ENCODE measurements at regions not wholly inside any gene's neighbourhood (a gene's known extent, or its start where the extent isn't known, plus 50 kb on each side); places are given as distances from the start of the nearest gene placed in this dataset.
"Not testable (repeated sequence)": the region's sequence is repeated elsewhere in the genome, so short reads cannot be mapped to it uniquely, and the experiment has no call there.

GRCh38 chr2:16202266-16203020 lies 262.1 kb downstream of the MYCN start:
- H3K9me3 Mint-ChIP-seq, result peaks cover 0 to 5% (median 0%) of the 10 kb centered on the region in 6 donors
- H3K36me3 Mint-ChIP-seq, result no peaks in the 10 kb centered on the region
- no peaks in the 10 kb centered on the region for H3K4me1 Mint-ChIP-seq
- H3K27ac Mint-ChIP-seq, result no peak overlapping the region
- DNase-seq, result no peak
- H3K4me3 Mint-ChIP-seq, result no peak overlapping the region
- peaks cover 4 to 8% (median 5%) of the 10 kb centered on the region in 3 donors for H3K27me3 Mint-ChIP-seq (ENCODE audit: low read depth in 3 of 3)

- Mint-ChIP-seq H3K9me3 (peaks cover 0 to 2% (median 0%) of the 10 kb centered on the region in 6 donors), H3K27me3 (ENCODE audit: low read depth in 3 of 3) (peaks cover 4 to 8% (median 5%) of the 10 kb centered on the region in 3 donors), H3K36me3 (no peaks in the 10 kb centered on the region), H3K4me1 (no peaks in the 10 kb centered on the region), H3K4me3 (no peak overlapping the region), H3K27ac (no peak overlapping the region)
- DNase-seq, result no peak
Observed at GRCh38 chr2:16201848-16202247, 261.5 kb downstream of the MYCN start.

GRCh38 chr2:16200554-16201193 lies 260.3 kb downstream of the MYCN start:
- no peaks in the 10 kb centered on the region for H3K9me3 Mint-ChIP-seq
- H3K27ac Mint-ChIP-seq, result no peak overlapping the region
- H3K4me1 Mint-ChIP-seq, result no peaks in the 10 kb centered on the region
- no peak overlapping the region for H3K4me3 Mint-ChIP-seq
- no peak for DNase-seq
- H3K27me3 Mint-ChIP-seq (ENCODE audit: low read depth in 3 of 3), result peaks cover 4 to 8% (median 5%) of the 10 kb centered on the region in 3 donors
- no peaks in the 10 kb centered on the region for H3K36me3 Mint-ChIP-seq

- DNase-seq, result no peak
- Mint-ChIP-seq H3K4me1 (no peaks in the 10 kb centered on the region), H3K9me3 (no peaks in the 10 kb centered on the region), H3K36me3 (no peaks in the 10 kb centered on the region), H3K4me3 (no peak overlapping the region), H3K27ac (no peak overlapping the region), H3K27me3 (ENCODE audit: low read depth in 3 of 3) (peaks cover 4 to 8% (median 5%) of the 10 kb centered on the region in 3 donors)
Observed at GRCh38 chr2:16199882-16200553, 259.7 kb downstream of the MYCN start.

- H3K4me1 Mint-ChIP-seq; H3K36me3 Mint-ChIP-seq; H3K27ac Mint-ChIP-seq; H3K4me3 Mint-ChIP-seq; H3K27me3 Mint-ChIP-seq (ENCODE audit: low read depth in 3 of 3); H3K9me3 Mint-ChIP-seq; DNase-seq: not testable (repeated sequence)
Observed at GRCh38 chr2:16199241-16199640, 258.9 kb downstream of the MYCN start.

GRCh38 chr2:16198166-16198912 lies 258.0 kb downstream of the MYCN start:
- no peak for DNase-seq
- Mint-ChIP-seq H3K27ac (no peak overlapping the region), H3K36me3 (no peaks in the 10 kb centered on the region), H3K27me3 (ENCODE audit: low read depth in 3 of 3) (peaks cover 3 to 11% (median 4%) of the 10 kb centered on the region in 3 donors), H3K4me1 (no peaks in the 10 kb centered on the region), H3K4me3 (no peak overlapping the region), H3K9me3 (no peaks in the 10 kb centered on the region)

- Mint-ChIP-seq H3K9me3 (no peaks in the 10 kb centered on the region), H3K4me3 (no peak overlapping the region), H3K4me1 (no peaks in the 10 kb centered on the region), H3K27me3 (ENCODE audit: low read depth in 3 of 3) (peaks cover 3 to 11% (median 4%) of the 10 kb centered on the region in 3 donors), H3K27ac (no peak overlapping the region), H3K36me3 (no peaks in the 10 kb centered on the region)
- DNase-seq, result no peak
Observed at GRCh38 chr2:16197504-16198147, 257.3 kb downstream of the MYCN start.

- H3K4me1 Mint-ChIP-seq, result no peaks in the 10 kb centered on the region
- no peaks in the 10 kb centered on the region for H3K36me3 Mint-ChIP-seq
- peaks cover 3 to 11% (median 4%) of the 10 kb centered on the region in 3 donors for H3K27me3 Mint-ChIP-seq (ENCODE audit: low read depth in 3 of 3)
- H3K9me3 Mint-ChIP-seq, result no peaks in the 10 kb centered on the region
- DNase-seq, result no peak
- no peak overlapping the region for H3K27ac Mint-ChIP-seq
- H3K4me3 Mint-ChIP-seq, result no peak overlapping the region
Observed at GRCh38 chr2:16196687-16197503, 256.5 kb downstream of the MYCN start.

GRCh38 chr2:16195681-16196070 lies 255.3 kb downstream of the MYCN start:
- Mint-ChIP-seq H3K27me3 (ENCODE audit: low read depth in 3 of 3) (peaks cover 0 to 5% (median 4%) of the 10 kb centered on the region in 3 donors), H3K27ac (no peak overlapping the region), H3K4me1 (no peaks in the 10 kb centered on the region), H3K36me3 (no peaks in the 10 kb centered on the region), H3K9me3 (no peaks in the 10 kb centered on the region), H3K4me3 (no peak overlapping the region)
- DNase-seq, result no peak

- DNase-seq, result no peak
- H3K4me1 Mint-ChIP-seq, result no peaks in the 10 kb centered on the region
- no peak overlapping the region for H3K27ac Mint-ChIP-seq
- H3K9me3 Mint-ChIP-seq, result no peaks in the 10 kb centered on the region
- no peaks in the 10 kb centered on the region for H3K36me3 Mint-ChIP-seq
- H3K27me3 Mint-ChIP-seq (ENCODE audit: low read depth in 3 of 3), result peaks cover 0 to 5% (median 4%) of the 10 kb centered on the region in 3 donors
- H3K4me3 Mint-ChIP-seq, result no peak overlapping the region
Observed at GRCh38 chr2:16194931-16195680, 254.8 kb downstream of the MYCN start.

- Mint-ChIP-seq H3K27ac (no peak overlapping the region), H3K9me3 (no peaks in the 10 kb centered on the region), H3K4me3 (no peak overlapping the region), H3K27me3 (ENCODE audit: low read depth in 3 of 3) (peaks cover 0 to 5% (median 4%) of the 10 kb centered on the region in 3 donors), H3K36me3 (no peaks in the 10 kb centered on the region), H3K4me1 (no peaks in the 10 kb centered on the region)
- DNase-seq, result no peak
Observed at GRCh38 chr2:16194530-16194929, 254.2 kb downstream of the MYCN start.

- no peak for DNase-seq
- peaks cover 0 to 2% (median 0%) of the 10 kb centered on the region in 6 donors for H3K9me3 Mint-ChIP-seq
- H3K36me3 Mint-ChIP-seq, result no peaks in the 10 kb centered on the region
- H3K4me3 Mint-ChIP-seq, result no peak overlapping the region
- H3K27ac Mint-ChIP-seq, result no peak overlapping the region
- H3K4me1 Mint-ChIP-seq, result no peaks in the 10 kb centered on the region
- H3K27me3 Mint-ChIP-seq (ENCODE audit: low read depth in 3 of 3), result peaks cover 0 to 5% (median 4%) of the 10 kb centered on the region in 3 donors
Observed at GRCh38 chr2:16194096-16194390, 253.7 kb downstream of the MYCN start.
